ENCODE measurements at regions not wholly inside any gene's neighbourhood (a gene's known extent, or its start where the extent isn't known, plus 50 kb on each side); places are given as distances from the start of the nearest gene placed in this dataset.

- no peak overlapping the region for H3K27ac ChIP-seq (ENCODE audit: low read depth, low read length)
Measured at GRCh38 chr15:88742161-88742560, 61.1 kb upstream of the ACAN start.

GRCh38 chr15:88744548-88745020 is 58.7 kb upstream of the ACAN start:
- Histone ChIP-seq H3K27ac (ENCODE audit: low read depth, low read length) (no peak overlapping the region), H3K36me3 (ENCODE audit: insufficient read depth, low read length) (no peaks in the 10 kb centered on the region), H3K9me3 (ENCODE audit: insufficient read depth, low read depth, low read length) (no peaks in the 10 kb centered on the region), H3K27me3 (ENCODE audit: insufficient read depth, low read length) (no peaks in the 10 kb centered on the region), H3K4me3 (ENCODE audit: low read length) (no peak overlapping the region), H3K9ac (ENCODE audit: low read depth, low read length) (no peak overlapping the region), H3K4me1 (ENCODE audit: insufficient read depth, low read length) (peaks cover 3% of the 10 kb centered on the region; the same call in 1 of the 2 replicates)
- WGBS: 56% methylated on average over 7 of the region's 7 CpGs

More at GRCh38 chr15:88742161-88742560, 61.1 kb upstream of the ACAN start:
- H3K9me3 ChIP-seq (ENCODE audit: insufficient read depth, low read depth, low read length): no peaks in the 10 kb centered on the region
- no peak overlapping the region for H3K4me3 ChIP-seq (ENCODE audit: low read length)
- no peaks in the 10 kb centered on the region for H3K27me3 ChIP-seq (ENCODE audit: insufficient read depth, low read length)
- H3K4me1 ChIP-seq (ENCODE audit: insufficient read depth, low read length): peaks cover 3% of the 10 kb centered on the region; the same call in 1 of the 2 replicates
- no peak overlapping the region for H3K9ac ChIP-seq (ENCODE audit: low read depth, low read length)
- WGBS: 95% methylated on average over 4 of the region's 4 CpGs
- H3K36me3 ChIP-seq (ENCODE audit: insufficient read depth, low read length): no peaks in the 10 kb centered on the region

GRCh38 chr15:88745065-88745464 is 58.2 kb upstream of the ACAN start:
- no peaks in the 10 kb centered on the region for H3K36me3 ChIP-seq (ENCODE audit: insufficient read depth, low read length)
- no peak overlapping the region for H3K9ac ChIP-seq (ENCODE audit: low read depth, low read length)
- H3K27me3 ChIP-seq (ENCODE audit: insufficient read depth, low read length): no peaks in the 10 kb centered on the region
- no peak overlapping the region for H3K27ac ChIP-seq (ENCODE audit: low read depth, low read length)
- H3K4me1 ChIP-seq (ENCODE audit: insufficient read depth, low read length): peaks cover 3% of the 10 kb centered on the region; the same call in 1 of the 2 replicates
- 65% methylated on average over 2 of the region's 2 CpGs for WGBS
- H3K9me3 ChIP-seq (ENCODE audit: insufficient read depth, low read depth, low read length): no peaks in the 10 kb centered on the region
- H3K4me3 ChIP-seq (ENCODE audit: low read length): no peak overlapping the region

GRCh38 chr15:88745696-88746095 is 57.5 kb upstream of the ACAN start:
- Histone ChIP-seq H3K4me1 (ENCODE audit: insufficient read depth, low read length) (peaks cover 3% of the 10 kb centered on the region; the same call in 1 of the 2 replicates), H3K27me3 (ENCODE audit: insufficient read depth, low read length) (no peaks in the 10 kb centered on the region), H3K9me3 (ENCODE audit: insufficient read depth, low read depth, low read length) (no peaks in the 10 kb centered on the region), H3K4me3 (ENCODE audit: low read length) (no peak overlapping the region), H3K9ac (ENCODE audit: low read depth, low read length) (no peak overlapping the region), H3K36me3 (ENCODE audit: insufficient read depth, low read length) (no peaks in the 10 kb centered on the region), H3K27ac (ENCODE audit: low read depth, low read length) (no peak overlapping the region)
- WGBS: no CpG with 5 or more reads among the region's 2 CpGs

GRCh38 chr15:88746451-88746850 is 56.8 kb upstream of the ACAN start:
- Histone ChIP-seq H3K4me3 (ENCODE audit: low read length) (no peak overlapping the region), H3K36me3 (ENCODE audit: insufficient read depth, low read length) (no peaks in the 10 kb centered on the region), H3K9me3 (ENCODE audit: insufficient read depth, low read depth, low read length) (no peaks in the 10 kb centered on the region), H3K27ac (ENCODE audit: low read depth, low read length) (no peak overlapping the region), H3K4me1 (ENCODE audit: insufficient read depth, low read length) (peaks cover 3% of the 10 kb centered on the region; the same call in 1 of the 2 replicates), H3K9ac (ENCODE audit: low read depth, low read length) (no peak overlapping the region), H3K27me3 (ENCODE audit: insufficient read depth, low read length) (no peaks in the 10 kb centered on the region)
- 79% methylated on average over 3 of the region's 5 CpGs for WGBS

GRCh38 chr15:88747111-88747510 is 56.1 kb upstream of the ACAN start:
- H3K36me3 ChIP-seq (ENCODE audit: insufficient read depth, low read length): no peaks in the 10 kb centered on the region
- no peaks in the 10 kb centered on the region for H3K9me3 ChIP-seq (ENCODE audit: insufficient read depth, low read depth, low read length)
- 83% methylated on average over 1 of the region's 1 CpG for WGBS
- no peaks in the 10 kb centered on the region for H3K27me3 ChIP-seq (ENCODE audit: insufficient read depth, low read length)
- H3K9ac ChIP-seq (ENCODE audit: low read depth, low read length): no peak overlapping the region
- no peak overlapping the region for H3K4me3 ChIP-seq (ENCODE audit: low read length)
- H3K4me1 ChIP-seq (ENCODE audit: insufficient read depth, low read length): peaks cover 3% of the 10 kb centered on the region; the same call in 1 of the 2 replicates
- no peak overlapping the region for H3K27ac ChIP-seq (ENCODE audit: low read depth, low read length)

GRCh38 chr15:88747631-88748030 is 55.6 kb upstream of the ACAN start:
- no peak overlapping the region for H3K4me3 ChIP-seq (ENCODE audit: low read length)
- H3K36me3 ChIP-seq (ENCODE audit: insufficient read depth, low read length): no peaks in the 10 kb centered on the region
- H3K4me1 ChIP-seq (ENCODE audit: insufficient read depth, low read length): peaks cover 3% of the 10 kb centered on the region; the same call in 1 of the 2 replicates
- no peak overlapping the region for H3K27ac ChIP-seq (ENCODE audit: low read depth, low read length)
- WGBS: 94% methylated on average over 1 of the region's 2 CpGs
- H3K27me3 ChIP-seq (ENCODE audit: insufficient read depth, low read length): no peaks in the 10 kb centered on the region
- no peak overlapping the region for H3K9ac ChIP-seq (ENCODE audit: low read depth, low read length)
- no peaks in the 10 kb centered on the region for H3K9me3 ChIP-seq (ENCODE audit: insufficient read depth, low read depth, low read length)

GRCh38 chr15:88748081-88748480 is 55.2 kb upstream of the ACAN start:
- H3K27me3 ChIP-seq (ENCODE audit: insufficient read depth, low read length): no peaks in the 10 kb centered on the region
- H3K9ac ChIP-seq (ENCODE audit: low read depth, low read length): no peak overlapping the region
- no peaks in the 10 kb centered on the region for H3K9me3 ChIP-seq (ENCODE audit: insufficient read depth, low read depth, low read length)
- WGBS: 95% methylated on average over 3 of the region's 3 CpGs
- H3K4me1 ChIP-seq (ENCODE audit: insufficient read depth, low read length): peaks cover 3% of the 10 kb centered on the region; the same call in 1 of the 2 replicates
- no peak overlapping the region for H3K4me3 ChIP-seq (ENCODE audit: low read length)
- no peaks in the 10 kb centered on the region for H3K36me3 ChIP-seq (ENCODE audit: insufficient read depth, low read length)
- no peak overlapping the region for H3K27ac ChIP-seq (ENCODE audit: low read depth, low read length)

GRCh38 chr15:88748651-88749050 is 54.6 kb upstream of the ACAN start:
- 97% methylated on average over 2 of the region's 2 CpGs for WGBS
- no peaks in the 10 kb centered on the region for H3K9me3 ChIP-seq (ENCODE audit: insufficient read depth, low read depth, low read length)
- no peaks in the 10 kb centered on the region for H3K36me3 ChIP-seq (ENCODE audit: insufficient read depth, low read length)
- H3K27me3 ChIP-seq (ENCODE audit: insufficient read depth, low read length): no peaks in the 10 kb centered on the region
- H3K9ac ChIP-seq (ENCODE audit: low read depth, low read length): no peak overlapping the region
- no peak overlapping the region for H3K4me3 ChIP-seq (ENCODE audit: low read length)
- H3K4me1 ChIP-seq (ENCODE audit: insufficient read depth, low read length): peaks cover 3% of the 10 kb centered on the region; the same call in 1 of the 2 replicates
- H3K27ac ChIP-seq (ENCODE audit: low read depth, low read length): no peak overlapping the region

GRCh38 chr15:88749699-88750098 is 53.5 kb upstream of the ACAN start:
- H3K36me3 ChIP-seq (ENCODE audit: insufficient read depth, low read length): no peaks in the 10 kb centered on the region
- H3K4me3 ChIP-seq (ENCODE audit: low read length): no peak overlapping the region
- WGBS: 84% methylated on average over 2 of the region's 2 CpGs
- H3K9me3 ChIP-seq (ENCODE audit: insufficient read depth, low read depth, low read length): no peaks in the 10 kb centered on the region
- H3K27ac ChIP-seq (ENCODE audit: low read depth, low read length): no peak overlapping the region
- H3K27me3 ChIP-seq (ENCODE audit: insufficient read depth, low read length): no peaks in the 10 kb centered on the region
- peaks cover under 1% of the 10 kb centered on the region; the same call in 1 of the 2 replicates for H3K4me1 ChIP-seq (ENCODE audit: insufficient read depth, low read length)
- H3K9ac ChIP-seq (ENCODE audit: low read depth, low read length): no peak overlapping the region

- 79% methylated on average over 4 of the region's 5 CpGs for WGBS
Measured at GRCh38 chr15:88752501-88752900, 50.7 kb upstream of the ACAN start.

GRCh38 chr15:88752951-88753350 is 50.3 kb upstream of the ACAN start:
- Histone ChIP-seq H3K27me3 (ENCODE audit: insufficient read depth, low read length) (0 out of 2 replicates have a peak, but pooled peaks cover 2% of the 10 kb centered on the region), H3K4me3 (ENCODE audit: low read length) (no peak overlapping the region), H3K4me1 (ENCODE audit: insufficient read depth, low read length) (no peaks in the 10 kb centered on the region)

More at GRCh38 chr15:88752501-88752900, 50.7 kb upstream of the ACAN start:
- Histone ChIP-seq H3K27me3 (ENCODE audit: insufficient read depth, low read length) (0 out of 2 replicates have a peak, but pooled peaks cover 2% of the 10 kb centered on the region), H3K9ac (ENCODE audit: low read depth, low read length) (no peak overlapping the region), H3K27ac (ENCODE audit: low read depth, low read length) (no peak overlapping the region), H3K36me3 (ENCODE audit: insufficient read depth, low read length) (no peaks in the 10 kb centered on the region), H3K4me1 (ENCODE audit: insufficient read depth, low read length) (no peaks in the 10 kb centered on the region), H3K9me3 (ENCODE audit: insufficient read depth, low read depth, low read length) (no peaks in the 10 kb centered on the region), H3K4me3 (ENCODE audit: low read length) (no peak overlapping the region)

More at GRCh38 chr15:88752951-88753350, 50.3 kb upstream of the ACAN start:
- H3K36me3 ChIP-seq (ENCODE audit: insufficient read depth, low read length): no peaks in the 10 kb centered on the region
- no peak overlapping the region for H3K9ac ChIP-seq (ENCODE audit: low read depth, low read length)
- H3K27ac ChIP-seq (ENCODE audit: low read depth, low read length): no peak overlapping the region
- H3K9me3 ChIP-seq (ENCODE audit: insufficient read depth, low read depth, low read length): no peaks in the 10 kb centered on the region
